Thyroid gland (tissue), 4 donors: ENCODE measurements at regions not wholly inside any gene's neighbourhood (a gene's known extent, or its start where the extent isn't known, plus 50 kb on each side); places are given as distances from the start of the nearest gene placed in this dataset.

Source experiments
- CTCF ChIP-seq, 6 experiments: fragments of 200-600 bp in 3 of 6; fragments of 450-650 bp in 3 of 6; sonication (generic) in 3 of 6; IDR thresholded peaks; one replicate each; pipeline ENCODE4 v1.5.1; 2016 to 2019; ENCODE audit warnings: antibody characterized with exemption in 6 of 6, mild to moderate bottlenecking in 2 of 6, inconsistent platforms in 1 of 6, moderate library complexity in 1 of 6
- POLR2A ChIP-seq, 2 donors: fragments of 450-650 bp; IDR thresholded peaks; one replicate each; pipeline ENCODE4 v1.6.1; 2017; ENCODE audit warnings: antibody characterized with exemption in 2 of 2, mild to moderate bottlenecking in 2 of 2, moderate library complexity in 1 of 2

GRCh38 chr2:182542501-182543258 is 115.8 kb upstream of the PDE1A start:
- TF ChIP-seq POLR2A (IDR thresholded peaks at IDR 0.05) = no peak
- no peak for TF ChIP-seq CTCF (IDR thresholded peaks at IDR 0.05)
